NCI-H446 treated with DMSO at 0.1 percent for 48 hours (cell line): ENCODE measurements at regions not wholly inside any gene's neighbourhood (a gene's known extent, or its start where the extent isn't known, plus 50 kb on each side); places are given as distances from the start of the nearest gene placed in this dataset.
"Not testable (repeated sequence)": the region's sequence is repeated elsewhere in the genome, so short reads cannot be mapped to it uniquely, and the experiment has no call there.

Experiments
- DNase-seq: peaks from one replicate; lab custom pipeline; 2025; lab: John Stamatoyannopoulos, UW

GRCh38 chr6:37580176-37580955 lies 80.7 kb upstream of the CCDC167 start:
- DNase-seq, result no peak

DNA sequence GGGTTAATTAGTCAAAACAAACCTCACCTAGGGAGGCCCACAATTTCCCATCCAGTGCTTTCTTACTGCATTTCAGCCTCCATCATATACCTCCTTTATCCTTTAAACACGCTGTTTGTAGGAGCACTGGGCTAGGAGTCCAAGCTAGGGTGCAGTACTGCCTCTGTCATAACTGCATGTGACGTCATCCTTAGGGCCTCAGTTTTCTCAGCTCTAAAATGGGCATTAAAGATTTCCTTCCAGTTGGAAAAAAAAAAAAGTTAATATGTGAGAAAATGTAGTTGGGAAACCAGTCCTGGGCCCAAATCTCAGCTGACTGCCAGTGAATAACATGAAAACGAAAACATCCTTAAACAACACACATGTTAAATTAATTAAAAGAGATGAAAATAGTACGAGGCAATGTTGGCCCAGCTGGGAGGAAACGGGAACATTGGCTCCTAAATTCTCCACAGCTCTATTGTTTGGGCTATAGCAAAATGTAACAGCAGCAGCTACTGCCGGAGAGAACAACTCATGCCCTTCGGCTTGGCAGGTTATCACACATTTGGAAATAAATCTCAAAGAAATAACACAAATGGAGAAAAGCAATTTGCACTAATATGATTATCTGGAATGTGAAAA lies 79.9 kb upstream of the CCDC167 start:
- DNase-seq, result no peak

- DNase-seq, result no peak
Observed at GRCh38 chr6:37578104-37578503, 78.4 kb upstream of the CCDC167 start.

GRCh38 chr6:37576336-37576737 lies 76.6 kb upstream of the CCDC167 start:
- no peak for DNase-seq

GRCh38 chr6:37575221-37575620 lies 75.5 kb upstream of the CCDC167 start:
- no peak for DNase-seq

GRCh38 chr6:37572334-37572733 lies 72.6 kb upstream of the CCDC167 start:
- DNase-seq, result no peak

DNA sequence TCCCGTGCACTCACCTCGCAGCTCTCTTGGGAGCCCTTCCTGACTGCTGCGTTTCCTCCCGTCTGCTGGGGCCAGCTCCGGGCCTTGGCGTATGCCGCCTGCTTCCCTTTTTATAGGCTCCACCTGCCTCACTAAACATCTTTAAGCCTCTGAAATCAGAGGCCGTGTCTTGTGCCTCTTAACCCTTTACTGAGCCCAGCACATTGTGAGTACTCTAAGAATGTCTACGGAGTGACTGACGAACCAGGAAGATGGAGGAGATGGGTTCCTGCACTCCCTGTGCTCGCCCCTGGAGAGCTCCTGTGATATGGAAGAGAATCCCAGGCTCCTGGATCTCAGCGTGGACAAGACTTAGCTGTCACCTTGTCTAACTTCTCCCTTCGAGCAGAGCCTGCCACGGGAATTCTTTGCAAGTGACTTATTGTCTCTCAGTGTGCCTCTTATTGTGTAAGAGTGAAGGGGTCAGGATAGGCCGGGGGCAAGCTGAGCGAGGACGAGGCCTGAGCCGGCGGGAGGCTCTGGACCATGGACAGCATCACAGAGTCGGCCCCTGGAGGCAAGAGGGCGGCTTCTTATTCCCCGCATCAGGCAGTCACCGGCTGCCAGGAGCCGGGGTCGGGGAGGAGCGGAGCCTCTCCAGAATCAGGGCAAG lies 70.9 kb upstream of the CCDC167 start:
- DNase-seq, result no peak

DNA sequence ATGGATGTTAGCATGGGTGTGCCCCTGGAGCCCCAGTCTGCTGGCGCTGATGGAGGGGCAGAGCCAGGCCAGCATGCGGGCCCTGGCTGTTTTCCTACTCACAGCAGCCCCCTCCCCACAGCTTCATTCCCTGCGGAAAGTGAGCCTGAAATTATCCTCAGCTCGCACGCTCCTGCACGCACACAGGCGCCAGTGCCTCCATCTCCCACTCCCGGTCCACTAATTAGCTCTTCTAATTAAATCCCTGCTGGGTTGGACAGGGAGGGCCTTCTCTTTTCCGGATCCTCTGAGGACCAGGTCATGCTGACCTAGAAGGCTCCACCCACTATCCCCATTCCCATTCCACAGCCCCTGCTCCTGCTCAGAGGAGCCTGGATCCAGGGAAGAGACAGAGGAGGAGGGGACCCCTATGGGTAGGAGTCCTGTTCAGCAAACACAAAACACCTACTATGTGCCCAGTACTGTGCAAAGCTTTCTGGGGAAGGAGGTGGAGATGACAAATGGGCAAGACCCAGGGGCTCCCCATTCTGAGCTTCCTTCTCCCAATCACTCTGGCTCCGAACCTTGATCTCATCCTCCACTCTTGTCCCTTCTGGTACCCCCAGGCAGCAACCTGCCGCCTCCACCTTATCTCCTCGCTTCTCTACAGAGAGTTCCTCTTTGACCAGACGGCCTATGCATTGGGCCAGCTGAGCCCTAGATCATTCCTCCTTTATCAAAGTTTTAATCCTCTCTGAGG lies 70.2 kb upstream of the CCDC167 start:
- DNase-seq, result no peak

- no peak for DNase-seq
Observed at GRCh38 chr6:37569317-37569716, 69.6 kb upstream of the CCDC167 start.

DNA sequence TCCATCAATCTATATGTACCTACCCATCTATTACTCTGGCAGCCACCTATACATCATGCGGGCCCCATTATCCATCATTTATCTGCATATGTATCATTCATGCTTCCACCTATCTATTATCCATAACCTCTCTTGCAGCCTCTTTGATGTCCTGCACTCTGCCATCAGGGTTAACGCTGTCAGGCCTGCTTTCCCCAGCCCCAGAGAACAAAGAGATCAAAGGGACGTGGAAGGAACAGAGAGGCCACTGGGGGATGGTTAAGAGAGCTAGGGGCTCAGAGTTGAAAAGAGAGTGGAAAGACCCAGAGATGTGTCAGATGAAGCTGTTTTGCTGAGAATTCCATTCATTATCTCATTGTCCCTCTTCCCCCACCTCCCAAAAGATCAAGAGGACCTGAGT lies 67.3 kb upstream of the CCDC167 start:
- DNase-seq, result no peak

- DNase-seq, result peak; percentile 58
Observed at GRCh38 chr6:37566111-37566949, 66.6 kb upstream of the CCDC167 start.

GRCh38 chr6:37565267-37566110 lies 65.8 kb upstream of the CCDC167 start:
- DNase-seq, result no peak

- DNase-seq, result not testable (repeated sequence)
Observed at GRCh38 chr6:37562926-37563288, 63.2 kb upstream of the CCDC167 start.

- no peak for DNase-seq
Observed at GRCh38 chr6:37561361-37561760, 61.7 kb upstream of the CCDC167 start.

DNA sequence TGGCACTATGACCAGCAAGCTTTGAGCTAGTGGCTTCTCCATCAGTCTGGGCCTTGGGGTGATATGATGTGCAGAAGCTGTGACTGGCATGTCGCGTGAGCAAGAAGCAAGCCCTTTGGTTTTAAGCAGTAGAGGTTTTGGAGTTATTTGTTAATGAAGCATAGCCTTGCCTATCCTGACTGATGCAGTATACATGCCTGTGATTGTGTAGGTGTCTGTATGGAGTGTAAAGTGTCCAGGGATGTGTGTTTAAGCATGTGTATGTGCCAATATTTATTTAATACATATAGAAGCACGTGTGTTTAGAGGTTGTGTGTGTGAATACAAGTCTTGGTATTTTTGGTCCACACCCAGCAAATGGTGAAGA lies 61.0 kb upstream of the CCDC167 start:
- no peak for DNase-seq

DNA sequence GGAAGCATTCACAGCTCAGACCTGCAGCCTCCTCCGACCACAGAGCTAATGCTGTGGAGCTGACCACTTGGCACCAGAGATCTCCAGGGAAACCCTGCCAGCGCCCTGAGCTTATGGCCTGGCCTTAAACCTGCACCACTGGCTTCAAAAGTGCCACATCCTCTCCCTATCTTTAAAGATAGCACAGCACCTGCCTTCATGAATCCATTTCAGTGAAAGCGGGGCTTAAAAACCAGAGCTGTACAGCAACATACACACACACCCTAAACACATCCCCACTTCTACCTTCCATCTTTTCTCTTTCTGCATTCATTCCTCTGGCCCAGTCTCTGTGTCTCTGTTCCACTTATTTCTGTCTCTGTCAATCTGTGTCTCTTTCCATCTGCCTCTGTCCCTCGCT lies 59.8 kb upstream of the CCDC167 start:
- no peak for DNase-seq

DNA sequence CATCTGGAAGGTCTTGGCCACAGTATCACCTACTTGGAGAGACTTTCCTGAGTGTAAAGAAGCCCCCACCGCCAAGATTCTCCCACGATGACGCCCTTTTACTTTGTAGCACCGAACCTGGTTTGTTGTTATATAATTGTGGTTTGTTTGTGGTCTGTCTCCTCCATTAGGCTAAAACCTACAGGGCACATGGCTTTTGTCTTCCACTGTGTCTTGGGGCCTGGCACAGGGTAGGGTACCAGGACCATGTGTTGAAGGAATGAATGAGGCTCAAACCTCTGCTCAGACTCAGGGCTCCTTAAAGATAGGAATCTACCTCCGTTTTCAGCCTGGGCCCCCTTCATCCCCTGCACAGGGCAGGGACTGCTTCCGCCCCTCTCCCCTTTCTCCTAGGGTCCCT lies 59.4 kb upstream of the CCDC167 start:
- DNase-seq, result no peak

GRCh38 chr6:37558646-37559045 lies 59.0 kb upstream of the CCDC167 start:
- no peak for DNase-seq

DNA sequence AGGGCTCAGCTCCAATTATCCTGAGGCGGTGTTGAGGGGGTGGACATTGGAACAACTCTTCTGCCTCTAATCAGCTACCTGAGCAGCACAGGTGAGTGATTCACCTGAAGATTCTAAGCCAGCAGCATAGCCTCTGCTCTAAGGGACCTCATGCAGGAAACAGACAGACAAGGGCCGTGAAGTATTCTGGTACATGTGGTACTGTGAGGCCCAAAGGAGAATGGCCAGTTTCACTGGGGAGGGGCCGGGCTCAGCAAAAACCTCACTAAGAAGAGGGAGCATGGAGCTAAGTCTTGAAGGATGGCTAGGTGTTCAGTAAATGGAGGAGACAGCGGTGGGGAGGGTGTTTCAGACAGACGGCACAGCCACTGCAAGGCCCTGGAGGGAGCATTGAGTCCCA lies 58.5 kb upstream of the CCDC167 start:
- no peak for DNase-seq

- DNase-seq, result no peak
Observed at GRCh38 chr6:37557645-37558114, 58.0 kb upstream of the CCDC167 start.
